AML-193 (cell line): ENCODE measurements at regions not wholly inside any gene's neighbourhood (a gene's known extent, or its start where the extent isn't known, plus 50 kb on each side); places are given as distances from the start of the nearest gene placed in this dataset.

Experiments
- DNase-seq, 2 experiments: peaks; one replicate each; lab custom pipeline; 2025; lab: John Stamatoyannopoulos, UW

GRCh38 chr3:111244760-111245159, 173.1 kb downstream of the NECTIN3 start:
- no peak for DNase-seq

- no peak for DNase-seq
Measured at GRCh38 chr3:111246967-111247760, 175.5 kb downstream of the NECTIN3 start.

DNA sequence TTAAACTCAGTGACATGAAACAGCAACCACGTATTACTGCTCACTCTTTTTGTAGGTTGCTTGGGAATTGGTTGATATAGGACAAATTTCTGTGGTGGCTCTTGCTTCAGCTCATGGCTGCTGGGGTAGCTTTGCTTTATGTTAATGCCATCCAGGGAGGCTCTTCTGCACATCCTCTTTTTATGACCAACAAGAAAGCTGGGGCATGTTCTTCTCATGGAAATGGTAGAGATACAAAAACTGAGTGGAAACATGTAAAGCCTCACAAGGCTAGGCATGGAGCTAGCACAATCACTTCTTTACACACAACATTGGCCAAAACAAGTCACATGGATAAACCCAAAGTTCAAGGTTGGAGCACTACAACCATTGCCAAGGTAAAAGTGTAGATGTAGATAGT, 176.8 kb downstream of the NECTIN3 start:
- DNase-seq = no peak

- DNase-seq = no peak
Measured at GRCh38 chr3:111249421-111249820, 177.8 kb downstream of the NECTIN3 start.

DNA sequence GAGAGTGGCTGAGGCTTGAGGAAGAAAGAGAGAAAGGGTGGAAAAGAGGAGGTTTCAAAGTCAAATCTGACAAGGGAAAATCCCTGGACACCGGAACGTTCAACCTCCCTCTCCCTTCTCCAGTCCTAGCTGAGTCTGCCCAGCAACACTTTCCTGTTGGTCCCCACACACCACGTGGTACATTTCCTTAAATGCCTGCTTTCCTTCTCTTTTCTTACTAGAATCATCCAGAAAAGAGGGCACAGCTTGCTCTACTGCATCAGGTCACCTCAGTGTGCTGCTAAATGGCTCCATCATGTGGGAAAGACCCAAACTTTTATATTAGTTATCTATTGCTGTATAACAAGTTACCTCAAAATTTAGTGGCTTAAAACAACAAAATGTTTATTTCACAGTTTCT, 181.2 kb downstream of the NECTIN3 start:
- DNase-seq = no peak

DNA sequence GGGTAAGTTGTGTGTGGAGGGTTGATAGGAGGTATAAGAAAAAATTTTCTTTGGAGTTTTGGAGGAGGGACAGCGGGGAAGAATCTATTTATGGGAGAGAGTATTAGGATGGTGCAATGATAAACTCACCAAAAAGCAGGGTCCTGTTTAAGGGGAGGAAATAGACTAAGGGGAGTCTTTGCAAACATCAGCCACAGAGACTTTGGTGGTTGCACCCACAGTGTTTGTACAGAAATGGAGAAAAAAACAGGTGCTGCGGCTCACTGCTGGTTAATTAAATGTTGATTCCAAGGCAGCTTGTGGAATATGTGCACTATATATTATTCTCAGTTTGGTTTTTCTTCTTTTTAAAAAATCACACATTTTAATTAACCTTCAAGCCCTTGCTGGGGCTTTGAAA, 182.1 kb downstream of the NECTIN3 start:
- DNase-seq = no peak

DNA sequence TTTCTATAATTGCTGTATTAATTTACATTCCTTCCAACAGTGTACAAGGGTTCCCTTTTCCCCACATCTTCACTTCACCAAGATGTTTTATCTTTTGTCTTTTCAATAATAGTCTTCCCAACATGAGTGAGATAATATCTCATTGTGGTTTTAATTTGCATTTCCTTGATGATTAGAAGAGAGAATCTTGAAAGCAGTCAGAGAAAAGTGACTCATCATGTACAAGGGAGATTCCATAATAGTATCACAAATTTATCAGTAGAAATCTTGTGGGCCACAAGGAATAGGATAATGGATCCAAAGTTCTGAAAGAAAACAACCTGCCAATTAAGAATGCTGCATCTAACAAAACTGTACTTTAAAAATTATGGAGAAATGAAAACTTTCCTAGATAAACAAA, 189.3 kb downstream of the NECTIN3 start:
- DNase-seq = no peak

DNA sequence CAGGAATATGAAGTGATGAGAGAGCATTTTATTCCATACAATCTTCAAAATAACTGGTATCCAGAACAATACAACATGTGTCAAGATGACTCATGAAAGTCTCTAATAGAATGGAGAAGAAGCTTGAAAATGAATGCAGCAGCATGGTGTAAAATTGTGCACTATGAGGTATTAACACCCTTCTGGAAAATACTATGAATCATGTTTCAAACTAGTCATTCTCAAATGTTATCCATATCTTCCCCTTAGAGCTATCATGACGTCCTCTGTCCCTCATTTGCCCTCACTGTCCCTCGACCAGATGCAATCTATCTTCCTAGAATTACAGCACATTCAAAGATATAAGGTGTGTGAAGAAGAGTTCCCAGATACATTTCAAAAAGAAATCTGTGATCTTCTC, 198.2 kb downstream of the NECTIN3 start:
- no peak for DNase-seq

- no peak for DNase-seq
Measured at GRCh38 chr3:111277226-111277625, 205.6 kb downstream of the NECTIN3 start.

GRCh38 chr3:111278959-111279358, 207.3 kb downstream of the NECTIN3 start:
- no peak for DNase-seq

GRCh38 chr3:111282024-111282423, 210.4 kb downstream of the NECTIN3 start:
- DNase-seq = no peak

DNA sequence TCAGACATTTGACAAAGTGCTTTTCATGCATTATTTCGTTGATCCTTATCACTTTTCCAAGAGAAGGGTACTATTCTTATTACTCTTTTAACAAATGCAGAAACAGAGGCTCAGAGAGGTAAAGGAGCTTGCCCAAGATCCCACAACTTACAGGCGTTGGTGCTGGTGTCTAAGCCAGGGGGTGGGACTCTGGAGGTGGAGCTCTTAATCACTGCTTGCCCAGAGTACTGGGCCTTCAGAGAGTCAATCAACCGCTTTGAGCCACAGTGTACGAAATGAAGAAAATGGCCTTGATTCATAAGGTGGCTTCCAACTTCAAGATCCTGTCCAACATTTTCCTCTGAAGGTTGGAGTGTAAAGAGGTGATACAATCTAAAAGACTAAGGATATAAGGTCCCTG, 211.5 kb downstream of the NECTIN3 start:
- DNase-seq = no peak

- DNase-seq = no peak
Measured at GRCh38 chr3:111284503-111285183, 213.0 kb downstream of the NECTIN3 start.

GRCh38 chr3:111285184-111285538, 213.5 kb downstream of the NECTIN3 start:
- DNase-seq = no peak

- no peak for DNase-seq
Measured at GRCh38 chr3:111285694-111286093, 214.1 kb downstream of the NECTIN3 start.

DNA sequence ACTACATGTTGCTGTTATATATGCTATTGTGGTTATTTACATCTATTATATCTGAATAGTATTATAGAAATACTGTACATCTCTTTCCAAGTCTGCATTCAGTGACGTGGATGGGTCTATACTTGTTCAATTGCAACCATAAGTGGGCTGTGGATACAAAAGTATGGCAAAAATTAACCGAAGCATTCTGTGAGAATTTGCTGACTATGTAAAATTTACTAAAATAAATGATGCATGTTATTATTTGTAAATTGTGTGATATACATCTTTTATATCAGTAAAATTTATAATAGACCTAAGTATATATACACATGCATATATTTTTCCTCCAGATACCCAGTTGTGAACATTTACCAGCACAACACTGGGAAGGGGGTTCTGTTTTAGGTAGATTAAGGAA, 215.1 kb downstream of the NECTIN3 start:
- no peak for DNase-seq

- DNase-seq = no peak
Measured at GRCh38 chr3:111292117-111292516, 220.5 kb downstream of the NECTIN3 start.

- no peak for DNase-seq
Measured at GRCh38 chr3:111299192-111299615, 227.6 kb downstream of the NECTIN3 start.

GRCh38 chr3:111301238-111301798, 229.7 kb downstream of the NECTIN3 start:
- no peak for DNase-seq

DNA sequence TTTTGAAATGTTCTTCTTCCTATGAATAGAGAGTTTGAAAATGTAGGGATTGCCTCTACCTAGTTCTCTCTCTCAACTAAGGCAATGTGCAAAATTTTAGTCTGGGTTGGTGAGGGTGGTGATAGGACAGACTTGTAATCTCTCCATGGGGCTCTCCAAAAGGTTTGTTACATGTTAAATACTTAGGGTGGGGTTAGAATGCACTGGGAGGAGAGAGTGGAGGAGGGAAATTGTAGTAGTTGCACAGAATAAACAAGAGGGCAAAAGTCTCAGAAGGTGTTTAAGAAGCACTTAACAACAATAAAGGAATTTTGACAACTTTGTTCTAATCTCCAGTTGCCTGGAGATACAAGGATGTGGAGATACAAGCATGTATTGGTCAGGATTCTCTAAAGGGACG, 230.4 kb downstream of the NECTIN3 start:
- DNase-seq = no peak

DNA sequence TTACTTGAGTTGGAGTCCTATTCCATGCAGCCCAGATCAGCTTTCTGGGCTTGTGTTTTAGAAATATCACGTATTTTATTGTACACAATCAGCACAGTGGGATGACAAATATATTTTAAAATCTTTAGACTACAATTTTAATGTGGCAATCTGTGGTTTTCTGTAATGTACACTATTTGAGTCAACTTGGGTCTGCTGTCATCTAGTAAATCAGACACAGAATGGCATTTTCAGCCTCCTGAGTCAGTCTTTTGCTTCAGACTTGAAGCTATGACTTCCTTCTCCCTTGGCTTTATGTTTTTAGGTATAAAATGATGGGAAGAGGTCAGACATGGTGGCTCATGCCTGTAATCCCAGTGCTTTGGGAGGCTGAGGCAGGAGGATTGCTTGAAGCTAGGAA, 232.1 kb downstream of the NECTIN3 start:
- no peak for DNase-seq

GRCh38 chr3:111307676-111308075, 234.3 kb upstream of the CD96 start:
- no peak for DNase-seq

DNA sequence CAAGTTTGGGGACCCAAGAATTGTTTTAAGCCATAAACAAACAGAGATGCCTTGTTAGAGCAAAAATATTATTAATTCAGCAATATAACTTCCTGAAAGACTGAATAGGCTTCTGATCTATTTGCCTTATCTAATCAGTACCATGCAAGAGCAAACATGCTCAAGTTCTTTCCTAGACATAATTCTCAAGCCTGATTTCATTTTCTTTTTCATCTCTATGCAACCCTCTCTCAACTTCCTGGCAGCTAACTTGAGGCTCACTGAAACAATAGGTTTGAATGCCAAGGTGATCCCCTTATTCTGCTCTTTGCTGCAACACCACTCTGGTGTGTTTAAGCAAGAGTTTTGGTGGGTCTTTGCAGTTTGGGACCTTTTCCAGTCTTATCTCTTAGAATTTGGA, 230.9 kb upstream of the CD96 start:
- DNase-seq = no peak
